Neural cell (in vitro differentiated cells): ENCODE measurements at regions not wholly inside any gene's neighbourhood (a gene's known extent, or its start where the extent isn't known, plus 50 kb on each side); places are given as distances from the start of the nearest gene placed in this dataset.

Experiments
- H2AFZ ChIP-seq: fragments of 200-600, 300-800 bp; sonication (generic), shearing (Covaris generic); 2 replicates; pipeline ENCODE4 v1.6.0; 2014; ENCODE audit warnings: low read depth, mild to moderate bottlenecking, antibody characterized with exemption, low read length, moderate library complexity
- H3F3A ChIP-seq: fragments of 200-600 bp; shearing (Covaris generic); 2 replicates; pipeline ENCODE4 v1.6.1; 2016; ENCODE audit warnings: mild to moderate bottlenecking, moderate library complexity, mixed read lengths, antibody characterized with exemption, low read length; ENCODE audit not compliant: insufficient read depth, poor library complexity, severe bottlenecking
- H3K27ac ChIP-seq: fragments of 200-600, 300-800 bp; sonication (generic), shearing (Covaris generic); 2 replicates; pipeline ENCODE4 v1.5.1; 2014; ENCODE audit warnings: mild to moderate bottlenecking, low read length, moderate library complexity
- H3K27me3 ChIP-seq: fragments of 300-800, 200-600 bp; sonication (generic), shearing (Covaris generic); 2 replicates; pipeline ENCODE4 v1.6.0; 2014; ENCODE audit warnings: mild to moderate bottlenecking, low read depth, low read length, moderate library complexity; ENCODE audit not compliant: insufficient read depth
- H3K36me3 ChIP-seq: fragments of 300-800, 200-600 bp; sonication (generic), shearing (Covaris generic); 2 replicates; pipeline ENCODE4 v1.5.1; 2014; ENCODE audit warnings: mild to moderate bottlenecking, antibody characterized with exemption, low read length, moderate library complexity; ENCODE audit not compliant: insufficient read depth
- H3K4me2 ChIP-seq: fragments of 300-800, 200-600 bp; sonication (generic), shearing (Covaris generic); 2 replicates; pipeline ENCODE4 v1.6.0; 2014; ENCODE audit warnings: mild to moderate bottlenecking, low read length
- H3K4me3 ChIP-seq: fragments of 300-800, 200-600 bp; sonication (generic), shearing (Covaris generic); 2 replicates; pipeline ENCODE4 v1.5.1; 2014; ENCODE audit warnings: mild to moderate bottlenecking, low read length, moderate library complexity
- H3K79me2 ChIP-seq: fragments of 200-600 bp; shearing (Covaris generic); replicated peaks from 2 replicates; pipeline ENCODE4 v1.6.0; 2014; ENCODE audit warnings: mild to moderate bottlenecking, low read length, moderate library complexity; ENCODE audit not compliant: insufficient read depth
- H3K9ac ChIP-seq: fragments of 300-800, 200-600 bp; sonication (generic), shearing (Covaris generic); 2 replicates; pipeline ENCODE4 v1.6.1; 2016; ENCODE audit warnings: mild to moderate bottlenecking, low read length, mixed read lengths
- H3K9me2 ChIP-seq: fragments of 200-600 bp; shearing (Covaris generic); 2 replicates; pipeline ENCODE4 v1.6.1; 2016; ENCODE audit warnings: mild to moderate bottlenecking, low read length, mixed read lengths; ENCODE audit not compliant: insufficient read depth
- H3K9me3 ChIP-seq: fragments of 200-600, 300-800 bp; sonication (generic), shearing (Covaris generic); 2 replicates; pipeline ENCODE4 v1.6.1; 2016; ENCODE audit warnings: mild to moderate bottlenecking, mixed run types, low read length, moderate library complexity, mixed read lengths
- H4K20me1 ChIP-seq: fragments of 200-600 bp; shearing (Covaris generic); 2 replicates; pipeline ENCODE4 v1.6.1; 2016; ENCODE audit warnings: mild to moderate bottlenecking, mixed run types; ENCODE audit not compliant: insufficient read depth
- EP300 ChIP-seq: fragments of 450-650 bp; conservative IDR thresholded peaks from 2 replicates; pipeline ENCODE4 v1.6.1; 2014; ENCODE audit warnings: antibody characterized with exemption, mild to moderate bottlenecking, moderate library complexity; ENCODE audit not compliant: poor library complexity, severe bottlenecking
- EZH2 ChIP-seq: fragments of 200-600, 300-800 bp; shearing (Covaris generic), sonication (generic); IDR thresholded peaks from 2 replicates; pipeline ENCODE4 v1.6.1; 2014; ENCODE audit warnings: antibody characterized with exemption, low read length, borderline replicate concordance, mild to moderate bottlenecking; ENCODE audit not compliant: insufficient read depth, poor library complexity, severe bottlenecking
- MXI1 ChIP-seq: fragments of 450-650 bp; conservative IDR thresholded peaks from 2 replicates; pipeline ENCODE4 v1.6.1; 2014; ENCODE audit warnings: antibody characterized with exemption, mild to moderate bottlenecking; ENCODE audit not compliant: poor library complexity, severe bottlenecking
- POLR2AphosphoS5 ChIP-seq: IDR thresholded peaks from 2 replicates; pipeline ENCODE4 v1.6.1; 2012
- RAD21 ChIP-seq: fragments of 450-650 bp; conservative IDR thresholded peaks from 2 replicates; pipeline ENCODE4 v1.6.1; 2014; ENCODE audit warnings: antibody characterized with exemption, mild to moderate bottlenecking, moderate library complexity
- SMC3 ChIP-seq: fragments of 450-650 bp; conservative IDR thresholded peaks from 2 replicates; pipeline ENCODE4 v1.6.1; 2014; ENCODE audit warnings: antibody characterized with exemption, mild to moderate bottlenecking, moderate library complexity; ENCODE audit not compliant: poor library complexity
- TAF1 ChIP-seq: IDR thresholded peaks from 2 replicates; pipeline ENCODE4 v1.6.1; 2012; ENCODE audit warnings: low read depth
- TF ChIP-seq, protein P1 (sequence below): IDR thresholded peaks from 2 replicates; pipeline ENCODE4 v1.6.1; 2012; ENCODE audit warnings: borderline replicate concordance
- TF ChIP-seq, protein P2 (sequence below): fragments of 450-650 bp; IDR thresholded peaks from 2 replicates; pipeline ENCODE4 v1.5.1; 2014; ENCODE audit warnings: antibody characterized with exemption, mild to moderate bottlenecking, moderate library complexity; ENCODE audit not compliant: poor library complexity, severe bottlenecking

GRCh38 chr11:64428693-64429092 lies 69.7 kb downstream of the RPS6KA4 start:
- H3K9me3 ChIP-seq, result no peaks in the 10 kb centered on the region
- TF ChIP-seq RAD21, result no peak
- TF ChIP-seq TAF1, result no peak
- TF ChIP-seq, protein P1, sequence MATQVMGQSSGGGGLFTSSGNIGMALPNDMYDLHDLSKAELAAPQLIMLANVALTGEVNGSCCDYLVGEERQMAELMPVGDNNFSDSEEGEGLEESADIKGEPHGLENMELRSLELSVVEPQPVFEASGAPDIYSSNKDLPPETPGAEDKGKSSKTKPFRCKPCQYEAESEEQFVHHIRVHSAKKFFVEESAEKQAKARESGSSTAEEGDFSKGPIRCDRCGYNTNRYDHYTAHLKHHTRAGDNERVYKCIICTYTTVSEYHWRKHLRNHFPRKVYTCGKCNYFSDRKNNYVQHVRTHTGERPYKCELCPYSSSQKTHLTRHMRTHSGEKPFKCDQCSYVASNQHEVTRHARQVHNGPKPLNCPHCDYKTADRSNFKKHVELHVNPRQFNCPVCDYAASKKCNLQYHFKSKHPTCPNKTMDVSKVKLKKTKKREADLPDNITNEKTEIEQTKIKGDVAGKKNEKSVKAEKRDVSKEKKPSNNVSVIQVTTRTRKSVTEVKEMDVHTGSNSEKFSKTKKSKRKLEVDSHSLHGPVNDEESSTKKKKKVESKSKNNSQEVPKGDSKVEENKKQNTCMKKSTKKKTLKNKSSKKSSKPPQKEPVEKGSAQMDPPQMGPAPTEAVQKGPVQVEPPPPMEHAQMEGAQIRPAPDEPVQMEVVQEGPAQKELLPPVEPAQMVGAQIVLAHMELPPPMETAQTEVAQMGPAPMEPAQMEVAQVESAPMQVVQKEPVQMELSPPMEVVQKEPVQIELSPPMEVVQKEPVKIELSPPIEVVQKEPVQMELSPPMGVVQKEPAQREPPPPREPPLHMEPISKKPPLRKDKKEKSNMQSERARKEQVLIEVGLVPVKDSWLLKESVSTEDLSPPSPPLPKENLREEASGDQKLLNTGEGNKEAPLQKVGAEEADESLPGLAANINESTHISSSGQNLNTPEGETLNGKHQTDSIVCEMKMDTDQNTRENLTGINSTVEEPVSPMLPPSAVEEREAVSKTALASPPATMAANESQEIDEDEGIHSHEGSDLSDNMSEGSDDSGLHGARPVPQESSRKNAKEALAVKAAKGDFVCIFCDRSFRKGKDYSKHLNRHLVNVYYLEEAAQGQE, result no peak
- TF ChIP-seq EP300, result no peak
- TF ChIP-seq, protein P2, sequence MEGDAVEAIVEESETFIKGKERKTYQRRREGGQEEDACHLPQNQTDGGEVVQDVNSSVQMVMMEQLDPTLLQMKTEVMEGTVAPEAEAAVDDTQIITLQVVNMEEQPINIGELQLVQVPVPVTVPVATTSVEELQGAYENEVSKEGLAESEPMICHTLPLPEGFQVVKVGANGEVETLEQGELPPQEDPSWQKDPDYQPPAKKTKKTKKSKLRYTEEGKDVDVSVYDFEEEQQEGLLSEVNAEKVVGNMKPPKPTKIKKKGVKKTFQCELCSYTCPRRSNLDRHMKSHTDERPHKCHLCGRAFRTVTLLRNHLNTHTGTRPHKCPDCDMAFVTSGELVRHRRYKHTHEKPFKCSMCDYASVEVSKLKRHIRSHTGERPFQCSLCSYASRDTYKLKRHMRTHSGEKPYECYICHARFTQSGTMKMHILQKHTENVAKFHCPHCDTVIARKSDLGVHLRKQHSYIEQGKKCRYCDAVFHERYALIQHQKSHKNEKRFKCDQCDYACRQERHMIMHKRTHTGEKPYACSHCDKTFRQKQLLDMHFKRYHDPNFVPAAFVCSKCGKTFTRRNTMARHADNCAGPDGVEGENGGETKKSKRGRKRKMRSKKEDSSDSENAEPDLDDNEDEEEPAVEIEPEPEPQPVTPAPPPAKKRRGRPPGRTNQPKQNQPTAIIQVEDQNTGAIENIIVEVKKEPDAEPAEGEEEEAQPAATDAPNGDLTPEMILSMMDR, result no peak
- TF ChIP-seq POLR2AphosphoS5, result no peak
- no peak for TF ChIP-seq MXI1
- TF ChIP-seq EZH2, result no peak
- no peak for TF ChIP-seq SMC3
- H3K27ac ChIP-seq, result no peak overlapping the region
- H3K9me2 ChIP-seq, result no peaks in the 10 kb centered on the region
- H3K4me3 ChIP-seq, result no peak overlapping the region
- no peaks in the 10 kb centered on the region for H3K27me3 ChIP-seq
- no peaks in the 10 kb centered on the region for H4K20me1 ChIP-seq
- no peaks in the 10 kb centered on the region for H3F3A ChIP-seq
- H3K79me2 ChIP-seq, result no peaks in the 10 kb centered on the region
- H3K4me2 ChIP-seq, result no peak overlapping the region
- H2AFZ ChIP-seq, result no peak overlapping the region
- H3K9ac ChIP-seq, result no peak overlapping the region
- no peaks in the 10 kb centered on the region for H3K36me3 ChIP-seq

DNA sequence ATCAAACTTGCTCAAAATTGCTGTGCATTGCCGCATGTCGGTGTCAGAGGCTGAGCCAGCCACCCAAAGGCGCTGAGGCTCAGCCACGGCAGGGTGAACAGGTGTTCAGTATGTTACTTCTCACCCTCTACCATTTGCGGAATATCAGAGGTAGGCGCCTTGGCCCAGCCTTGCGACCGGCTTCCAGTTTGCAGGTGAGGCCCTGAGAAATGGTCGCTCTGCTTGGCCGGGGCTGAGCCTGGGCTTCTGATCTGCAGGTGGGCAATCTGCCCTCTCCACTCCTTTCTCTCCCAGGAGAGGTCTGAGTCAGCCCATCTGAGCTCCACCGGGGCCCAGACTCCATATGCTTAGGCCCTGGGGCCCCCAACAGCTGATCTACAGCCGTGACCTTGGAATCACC lies 71.0 kb downstream of the RPS6KA4 start:
- Histone ChIP-seq H4K20me1 (no peaks in the 10 kb centered on the region), H3K9ac (no peak overlapping the region), H3K4me2 (no peak overlapping the region), H2AFZ (no peak overlapping the region), H3K79me2 (no peaks in the 10 kb centered on the region), H3K9me2 (no peaks in the 10 kb centered on the region), H3K4me3 (no peak overlapping the region), H3K9me3 (no peaks in the 10 kb centered on the region), H3K36me3 (no peaks in the 10 kb centered on the region), H3K27ac (peak overlapping the region; percentile 8), H3F3A (no peaks in the 10 kb centered on the region), H3K27me3 (no peaks in the 10 kb centered on the region)
- TF ChIP-seq EZH2, result no peak
- TF ChIP-seq TAF1, result no peak
- TF ChIP-seq, protein P2, result no peak
- no peak for TF ChIP-seq MXI1
- TF ChIP-seq EP300, result no peak
- TF ChIP-seq RAD21, result no peak
- no peak for TF ChIP-seq SMC3
- TF ChIP-seq, protein P1, result no peak
- TF ChIP-seq POLR2AphosphoS5, result no peak
